ENCODE measurements at regions not wholly inside any gene's neighbourhood (a gene's known extent, or its start where the extent isn't known, plus 50 kb on each side); places are given as distances from the start of the nearest gene placed in this dataset.

- no peak overlapping the region for H3K27ac ChIP-seq (ENCODE audit: insufficient read depth, low read depth, low read length)
Measured at GRCh38 chr2:18701981-18702380, 112.6 kb upstream of the NT5C1B start.

GRCh38 chr2:18701546-18701945, 112.2 kb upstream of the NT5C1B start:
- H3K4me2 ChIP-seq (ENCODE audit: insufficient read depth, low read length), result no peak overlapping the region
- TF ChIP-seq POLR2AphosphoS5 (IDR thresholded peaks at IDR 0.05; ENCODE audit: insufficient read depth, low read depth, low read length) (no peak), FOS (IDR thresholded peaks at IDR 0.05; ENCODE audit: borderline replicate concordance, insufficient read depth, low read length) (no peak), MYC (IDR thresholded peaks at IDR 0.05; ENCODE audit: low read depth, low read length) (no peak), POLR2A (IDR thresholded peaks at IDR 0.05; ENCODE audit: low read depth, low read length) (no peak), MAX (IDR thresholded peaks at IDR 0.05; ENCODE audit: insufficient read depth, insufficient read length) (no peak), GATA2 (IDR thresholded peaks at IDR 0.05; ENCODE audit: insufficient read depth, insufficient read length, low read depth, low read length) (no peak), EZH2 (IDR thresholded peaks at IDR 0.05; ENCODE audit: borderline replicate concordance, low read depth, low read length, severe bottlenecking) (no peak), JUN (IDR thresholded peaks at IDR 0.05; ENCODE audit: borderline replicate concordance, insufficient read depth, insufficient read length, low read depth) (no peak)
- TF ChIP-seq, protein P1, sequence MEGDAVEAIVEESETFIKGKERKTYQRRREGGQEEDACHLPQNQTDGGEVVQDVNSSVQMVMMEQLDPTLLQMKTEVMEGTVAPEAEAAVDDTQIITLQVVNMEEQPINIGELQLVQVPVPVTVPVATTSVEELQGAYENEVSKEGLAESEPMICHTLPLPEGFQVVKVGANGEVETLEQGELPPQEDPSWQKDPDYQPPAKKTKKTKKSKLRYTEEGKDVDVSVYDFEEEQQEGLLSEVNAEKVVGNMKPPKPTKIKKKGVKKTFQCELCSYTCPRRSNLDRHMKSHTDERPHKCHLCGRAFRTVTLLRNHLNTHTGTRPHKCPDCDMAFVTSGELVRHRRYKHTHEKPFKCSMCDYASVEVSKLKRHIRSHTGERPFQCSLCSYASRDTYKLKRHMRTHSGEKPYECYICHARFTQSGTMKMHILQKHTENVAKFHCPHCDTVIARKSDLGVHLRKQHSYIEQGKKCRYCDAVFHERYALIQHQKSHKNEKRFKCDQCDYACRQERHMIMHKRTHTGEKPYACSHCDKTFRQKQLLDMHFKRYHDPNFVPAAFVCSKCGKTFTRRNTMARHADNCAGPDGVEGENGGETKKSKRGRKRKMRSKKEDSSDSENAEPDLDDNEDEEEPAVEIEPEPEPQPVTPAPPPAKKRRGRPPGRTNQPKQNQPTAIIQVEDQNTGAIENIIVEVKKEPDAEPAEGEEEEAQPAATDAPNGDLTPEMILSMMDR (IDR thresholded peaks at IDR 0.05; ENCODE audit: extremely low read depth in 1 of 2, insufficient read depth in 1 of 2, low read depth in 1 of 2, low read length in 2 of 2), result no peak
- FAIRE-seq (no peak), DNase-seq (ENCODE audit: low read depth, low spot score) (no peak)
- no peaks in the 10 kb centered on the region for H3K36me3 ChIP-seq (ENCODE audit: control insufficient read depth in 2 of 2, extremely low read depth in 1 of 2, insufficient read depth in 2 of 2, low read length in 2 of 2)
- H3K4me3 ChIP-seq (replicated peaks in 1 of 3; ENCODE audit: insufficient read depth in 1 of 3, low read depth in 1 of 3, low read length in 3 of 3), result no peak overlapping the region
- no peak overlapping the region for H3K9ac ChIP-seq (replicated peaks; ENCODE audit: extremely low read depth, insufficient read depth, low read length)
- H3K27me3 ChIP-seq (ENCODE audit: control insufficient read depth in 2 of 2, insufficient read depth in 2 of 2, low read length in 2 of 2), result no peaks in the 10 kb centered on the region
- no peak overlapping the region for H2AFZ ChIP-seq (ENCODE audit: low read depth, low read length)
- no peaks in the 10 kb centered on the region for H3K4me1 ChIP-seq (ENCODE audit: control insufficient read depth, extremely low read depth, insufficient read depth, low read length)
- no peaks in the 10 kb centered on the region for H3K9me1 ChIP-seq (replicated peaks; ENCODE audit: control insufficient read depth, extremely low read depth, insufficient read depth, low read length)
- no peaks in the 10 kb centered on the region for H3K9me3 ChIP-seq (replicated peaks; ENCODE audit: control insufficient read depth, insufficient read depth, low read length)
- intact Hi-C loops (cut with micrococcal nuclease), result no loop called here
- no peak overlapping the region for H3K27ac ChIP-seq (ENCODE audit: insufficient read depth, low read depth, low read length)
- no peaks in the 10 kb centered on the region for H3K79me2 ChIP-seq (ENCODE audit: control insufficient read depth, insufficient read depth, low read length)
- H4K20me1 ChIP-seq (replicated peaks; ENCODE audit: control insufficient read depth, extremely low read depth, insufficient read depth, low read length), result no peaks in the 10 kb centered on the region
- ChIA-PET CTCF (interaction anchor here (1.2 to 3.6 kb wide), 2 partner anchors 12 to 14 kb away, joined by 6 to 17 read pairs; no protein-coding TSS in a partner anchor), POLR2A (no interaction called here)
- dilution Hi-C loops (cut with MboI; ENCODE audit: extremely low pct_ligation_motif_present, low sequenced_read_pairs), result no loop called here
- BruUV-seq (replicated peaks), result no TSS peak

More at GRCh38 chr2:18701981-18702380, 112.6 kb upstream of the NT5C1B start:
- POLR2A ChIA-PET, result no interaction called here
- H3K4me2 ChIP-seq (ENCODE audit: insufficient read depth, low read length), result no peak overlapping the region
- TF ChIP-seq, protein P1 (IDR thresholded peaks at IDR 0.05; ENCODE audit: extremely low read depth in 1 of 2, insufficient read depth in 1 of 2, low read depth in 1 of 2, low read length in 2 of 2), result no peak
- TF ChIP-seq EZH2 (IDR thresholded peaks at IDR 0.05; ENCODE audit: borderline replicate concordance, low read depth, low read length, severe bottlenecking), result no peak
- TF ChIP-seq MYC (IDR thresholded peaks at IDR 0.05; ENCODE audit: low read depth, low read length), result no peak
- no peak for TF ChIP-seq FOS (IDR thresholded peaks at IDR 0.05; ENCODE audit: borderline replicate concordance, insufficient read depth, low read length)
- TF ChIP-seq GATA2 (IDR thresholded peaks at IDR 0.05; ENCODE audit: insufficient read depth, insufficient read length, low read depth, low read length), result no peak
- H3K36me3 ChIP-seq (ENCODE audit: control insufficient read depth in 2 of 2, extremely low read depth in 1 of 2, insufficient read depth in 2 of 2, low read length in 2 of 2), result no peaks in the 10 kb centered on the region
- H3K9me1 ChIP-seq (replicated peaks; ENCODE audit: control insufficient read depth, extremely low read depth, insufficient read depth, low read length), result no peaks in the 10 kb centered on the region
- no peak overlapping the region for H3K9ac ChIP-seq (replicated peaks; ENCODE audit: extremely low read depth, insufficient read depth, low read length)
- CTCF ChIA-PET, result interaction anchor here (0.8 to 3.6 kb wide), 3 partner anchors 9 to 14 kb away, joined by 3 to 17 read pairs (median 6); no protein-coding TSS in a partner anchor
- no peak overlapping the region for H2AFZ ChIP-seq (ENCODE audit: low read depth, low read length)
- FAIRE-seq (no peak), DNase-seq (ENCODE audit: low read depth, low spot score) (no peak)
- dilution Hi-C loops (cut with MboI; ENCODE audit: extremely low pct_ligation_motif_present, low sequenced_read_pairs), result no loop called here
- H3K9me3 ChIP-seq (replicated peaks; ENCODE audit: control insufficient read depth, insufficient read depth, low read length), result no peaks in the 10 kb centered on the region
- no peaks in the 10 kb centered on the region for H3K79me2 ChIP-seq (ENCODE audit: control insufficient read depth, insufficient read depth, low read length)
- H3K4me3 ChIP-seq (replicated peaks in 1 of 3; ENCODE audit: insufficient read depth in 1 of 3, low read depth in 1 of 3, low read length in 3 of 3), result no peak overlapping the region
- no peaks in the 10 kb centered on the region for H4K20me1 ChIP-seq (replicated peaks; ENCODE audit: control insufficient read depth, extremely low read depth, insufficient read depth, low read length)
- H3K27me3 ChIP-seq (ENCODE audit: control insufficient read depth in 2 of 2, insufficient read depth in 2 of 2, low read length in 2 of 2), result no peaks in the 10 kb centered on the region
- intact Hi-C loops (cut with micrococcal nuclease), result no loop called here
- no TSS peak for BruUV-seq (replicated peaks)
- H3K4me1 ChIP-seq (ENCODE audit: control insufficient read depth, extremely low read depth, insufficient read depth, low read length), result no peaks in the 10 kb centered on the region

Data from endothelial cell of umbilical vein (primary cell).